Ishikawa (cell line): ENCODE measurements at regions not wholly inside any gene's neighbourhood (a gene's known extent, or its start where the extent isn't known, plus 50 kb on each side); places are given as distances from the start of the nearest gene placed in this dataset.

Experiments
- TCF12 ChIP-seq: IDR thresholded peaks from 2 replicates; pipeline ENCODE4 v1.6.1; 2012; ENCODE audit warnings: low read depth
- TF ChIP-seq, protein P1 (sequence below): IDR thresholded peaks from 2 replicates; pipeline ENCODE4 v1.6.1; 2012; ENCODE audit warnings: low read depth, mild to moderate bottlenecking
- TF ChIP-seq, protein P2 (sequence below): IDR thresholded peaks from 2 replicates; pipeline ENCODE4 v1.6.1; 2012

DNA sequence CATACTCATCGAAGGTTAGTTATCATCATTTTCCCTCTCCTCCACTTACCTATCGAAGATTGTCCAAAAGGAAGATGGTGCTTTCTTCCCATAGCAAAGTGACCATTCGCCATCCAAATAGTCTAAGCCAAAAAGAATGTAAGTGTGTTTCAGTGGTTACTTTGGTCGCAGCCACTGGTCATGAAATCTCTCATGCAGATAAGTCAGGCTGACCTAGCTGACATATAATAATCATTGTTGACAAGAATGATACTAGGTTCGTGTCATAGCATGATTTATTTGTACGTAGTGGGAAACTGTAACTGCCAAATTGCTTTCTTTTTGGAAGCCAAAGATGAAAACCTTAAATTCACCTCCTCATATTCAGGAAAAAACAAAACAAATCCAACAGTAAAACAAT, 89.6 kb upstream of the PMAIP1 start:
- TF ChIP-seq, protein P1, sequence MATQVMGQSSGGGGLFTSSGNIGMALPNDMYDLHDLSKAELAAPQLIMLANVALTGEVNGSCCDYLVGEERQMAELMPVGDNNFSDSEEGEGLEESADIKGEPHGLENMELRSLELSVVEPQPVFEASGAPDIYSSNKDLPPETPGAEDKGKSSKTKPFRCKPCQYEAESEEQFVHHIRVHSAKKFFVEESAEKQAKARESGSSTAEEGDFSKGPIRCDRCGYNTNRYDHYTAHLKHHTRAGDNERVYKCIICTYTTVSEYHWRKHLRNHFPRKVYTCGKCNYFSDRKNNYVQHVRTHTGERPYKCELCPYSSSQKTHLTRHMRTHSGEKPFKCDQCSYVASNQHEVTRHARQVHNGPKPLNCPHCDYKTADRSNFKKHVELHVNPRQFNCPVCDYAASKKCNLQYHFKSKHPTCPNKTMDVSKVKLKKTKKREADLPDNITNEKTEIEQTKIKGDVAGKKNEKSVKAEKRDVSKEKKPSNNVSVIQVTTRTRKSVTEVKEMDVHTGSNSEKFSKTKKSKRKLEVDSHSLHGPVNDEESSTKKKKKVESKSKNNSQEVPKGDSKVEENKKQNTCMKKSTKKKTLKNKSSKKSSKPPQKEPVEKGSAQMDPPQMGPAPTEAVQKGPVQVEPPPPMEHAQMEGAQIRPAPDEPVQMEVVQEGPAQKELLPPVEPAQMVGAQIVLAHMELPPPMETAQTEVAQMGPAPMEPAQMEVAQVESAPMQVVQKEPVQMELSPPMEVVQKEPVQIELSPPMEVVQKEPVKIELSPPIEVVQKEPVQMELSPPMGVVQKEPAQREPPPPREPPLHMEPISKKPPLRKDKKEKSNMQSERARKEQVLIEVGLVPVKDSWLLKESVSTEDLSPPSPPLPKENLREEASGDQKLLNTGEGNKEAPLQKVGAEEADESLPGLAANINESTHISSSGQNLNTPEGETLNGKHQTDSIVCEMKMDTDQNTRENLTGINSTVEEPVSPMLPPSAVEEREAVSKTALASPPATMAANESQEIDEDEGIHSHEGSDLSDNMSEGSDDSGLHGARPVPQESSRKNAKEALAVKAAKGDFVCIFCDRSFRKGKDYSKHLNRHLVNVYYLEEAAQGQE, result no peak
- TF ChIP-seq, protein P2, sequence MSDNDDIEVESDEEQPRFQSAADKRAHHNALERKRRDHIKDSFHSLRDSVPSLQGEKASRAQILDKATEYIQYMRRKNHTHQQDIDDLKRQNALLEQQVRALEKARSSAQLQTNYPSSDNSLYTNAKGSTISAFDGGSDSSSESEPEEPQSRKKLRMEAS, result no peak
- TF ChIP-seq TCF12, result no peak
